Activated T-cell treated with anti-CD3 and anti-CD28 coated beads, Interleukin-2, amount 50 U/mL, for 24 hours (primary cell): ENCODE measurements at regions not wholly inside any gene's neighbourhood (a gene's known extent, or its start where the extent isn't known, plus 50 kb on each side); places are given as distances from the start of the nearest gene placed in this dataset.
"Not testable (repeated sequence)": the region's sequence is repeated elsewhere in the genome, so short reads cannot be mapped to it uniquely, and the experiment has no call there.

Source experiments
- DNase-seq: peaks from one replicate; pipeline ENCODE4 v3.0.0-alpha.2; 2020
- H3K27ac Mint-ChIP-seq: 2 replicates; pipeline ENCODE4 v1.8.0; 2020; ENCODE audit warnings: mild to moderate bottlenecking, mixed read lengths
- H3K27me3 Mint-ChIP-seq: 2 replicates; pipeline ENCODE4 v1.8.0; 2020; ENCODE audit warnings: mixed read lengths
- H3K36me3 Mint-ChIP-seq: 2 replicates; pipeline ENCODE4 v1.8.0; 2020; ENCODE audit warnings: low read depth, mixed read lengths
- H3K4me1 Mint-ChIP-seq: 2 replicates; pipeline ENCODE4 v1.8.0; 2020; ENCODE audit warnings: low read depth, mixed read lengths
- H3K4me3 Mint-ChIP-seq: 2 replicates; pipeline ENCODE4 v1.8.0; 2020; ENCODE audit warnings: mild to moderate bottlenecking, moderate library complexity, mixed read lengths
- H3K9me3 Mint-ChIP-seq: 2 replicates; pipeline ENCODE4 v1.8.0; 2020; ENCODE audit warnings: mixed read lengths

DNA sequence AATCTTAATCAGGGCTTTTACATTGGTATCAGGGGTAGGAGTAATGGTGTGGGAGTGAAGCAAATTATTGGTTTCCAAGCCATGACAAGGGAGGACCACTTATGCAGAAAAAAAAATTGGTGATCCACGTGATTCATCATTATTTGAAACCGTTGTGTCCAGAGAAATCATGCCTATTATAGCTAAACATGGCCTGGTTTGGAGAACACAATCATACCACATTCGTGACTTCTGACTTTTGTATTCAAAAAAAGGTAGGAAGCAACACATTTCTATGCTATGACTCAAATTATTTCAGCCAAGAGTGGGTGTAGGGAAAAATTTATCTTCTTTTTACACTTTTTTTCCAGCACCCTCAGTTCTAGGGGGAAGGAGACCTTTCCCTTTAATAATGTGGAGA lies 924.3 kb upstream of the GBE1 start:
- no peaks in the 10 kb centered on the region for H3K4me1 Mint-ChIP-seq
- H3K36me3 Mint-ChIP-seq = no peaks in the 10 kb centered on the region
- no peak for DNase-seq
- H3K27ac Mint-ChIP-seq = no peak overlapping the region
- H3K9me3 Mint-ChIP-seq = peaks cover 4% of the 10 kb centered on the region
- H3K27me3 Mint-ChIP-seq = no peaks in the 10 kb centered on the region
- H3K4me3 Mint-ChIP-seq = no peak overlapping the region

DNA sequence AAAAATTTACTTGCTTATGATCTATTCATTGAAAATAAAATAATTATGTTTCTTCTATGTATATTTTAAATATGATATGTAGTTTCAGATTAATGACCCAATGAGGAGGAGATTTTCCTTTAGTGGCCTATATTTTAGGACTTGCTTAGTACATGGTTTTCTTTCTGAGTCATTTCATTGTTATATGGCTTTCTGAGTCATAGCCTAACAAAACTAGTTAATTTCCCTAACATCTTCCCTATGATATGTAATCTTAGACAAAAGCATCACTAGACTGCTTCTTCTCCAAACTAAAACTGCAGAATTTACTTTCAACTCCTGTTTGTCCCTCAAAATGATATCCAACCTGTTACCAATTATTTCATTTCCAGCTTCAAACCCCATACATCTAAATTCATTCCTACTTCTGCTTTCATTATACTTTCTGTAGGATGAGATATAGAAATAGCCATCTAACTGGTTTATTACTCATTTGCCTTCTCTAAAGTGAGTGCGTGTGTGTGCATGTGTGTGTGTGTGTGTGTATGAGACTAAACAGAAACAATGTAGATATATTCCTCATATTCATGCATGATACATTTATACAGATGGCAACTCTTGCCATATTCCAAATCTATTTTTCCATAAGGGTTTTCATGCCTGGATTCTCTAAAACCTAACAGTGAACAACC lies 915.0 kb upstream of the GBE1 start:
- DNase-seq = no peak
- Mint-ChIP-seq H3K9me3 (peaks cover 10% of the 10 kb centered on the region), H3K27ac (no peak overlapping the region), H3K4me1 (no peaks in the 10 kb centered on the region), H3K4me3 (no peak overlapping the region), H3K27me3 (no peaks in the 10 kb centered on the region), H3K36me3 (no peaks in the 10 kb centered on the region)

DNA sequence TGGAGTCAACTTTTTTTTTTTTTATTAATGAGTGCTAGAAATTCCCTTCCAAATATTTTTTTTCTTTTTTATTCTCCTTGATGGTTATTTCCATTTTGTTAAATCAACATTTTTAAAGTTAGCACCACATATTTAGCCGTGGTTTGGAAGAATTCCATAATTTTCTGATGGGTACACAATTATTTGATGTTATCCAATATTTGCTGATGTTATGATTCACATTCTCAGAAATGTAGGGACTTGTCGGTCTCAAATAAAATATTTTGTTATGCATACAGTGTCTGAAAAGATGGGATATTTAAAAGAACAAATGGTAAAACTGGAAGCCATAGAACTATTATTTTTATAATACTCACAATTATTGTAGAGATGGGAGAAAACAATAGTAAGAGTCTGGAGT lies 911.5 kb upstream of the GBE1 start:
- H3K27ac Mint-ChIP-seq = no peak overlapping the region
- H3K36me3 Mint-ChIP-seq = no peaks in the 10 kb centered on the region
- no peaks in the 10 kb centered on the region for H3K27me3 Mint-ChIP-seq
- H3K4me1 Mint-ChIP-seq = no peaks in the 10 kb centered on the region
- DNase-seq = no peak
- H3K9me3 Mint-ChIP-seq = peaks cover 5% of the 10 kb centered on the region
- no peak overlapping the region for H3K4me3 Mint-ChIP-seq

DNA sequence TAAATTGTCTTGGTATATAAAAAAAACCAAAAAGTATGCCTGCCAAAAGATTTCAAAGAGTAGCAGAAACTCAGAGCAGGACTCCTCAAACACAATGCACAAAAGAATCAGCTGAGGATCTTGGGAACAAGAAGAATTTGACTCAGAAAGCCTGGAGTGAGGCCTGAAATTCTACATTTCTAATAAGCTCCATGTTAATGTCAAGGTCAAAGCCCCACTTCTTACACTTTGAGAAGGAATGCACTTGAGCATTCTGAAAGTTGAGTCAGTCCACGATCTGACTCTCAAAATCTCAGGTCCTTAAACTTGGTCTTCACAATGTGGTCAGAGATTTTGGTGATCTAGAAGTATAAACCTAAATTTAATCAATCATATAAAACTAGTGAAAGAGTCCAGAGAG lies 910.0 kb upstream of the GBE1 start:
- H3K27ac Mint-ChIP-seq = no peak overlapping the region
- no peaks in the 10 kb centered on the region for H3K36me3 Mint-ChIP-seq
- no peaks in the 10 kb centered on the region for H3K4me1 Mint-ChIP-seq
- no peak for DNase-seq
- H3K9me3 Mint-ChIP-seq = peaks cover 3% of the 10 kb centered on the region
- no peak overlapping the region for H3K4me3 Mint-ChIP-seq
- no peaks in the 10 kb centered on the region for H3K27me3 Mint-ChIP-seq

- no peaks in the 10 kb centered on the region for H3K36me3 Mint-ChIP-seq
- H3K27ac Mint-ChIP-seq = no peak overlapping the region
- no peak for DNase-seq
- no peaks in the 10 kb centered on the region for H3K27me3 Mint-ChIP-seq
- no peak overlapping the region for H3K4me3 Mint-ChIP-seq
- no peaks in the 10 kb centered on the region for H3K4me1 Mint-ChIP-seq
- H3K9me3 Mint-ChIP-seq = peaks cover 11% of the 10 kb centered on the region
Measured at GRCh38 chr3:82654708-82655107, 893.3 kb upstream of the GBE1 start.

- Mint-ChIP-seq H3K36me3 (no peaks in the 10 kb centered on the region), H3K27me3 (no peaks in the 10 kb centered on the region), H3K4me3 (no peak overlapping the region), H3K27ac (no peak overlapping the region), H3K4me1 (no peaks in the 10 kb centered on the region), H3K9me3 (peaks cover 24% of the 10 kb centered on the region)
- DNase-seq = no peak
Measured at GRCh38 chr3:82643948-82644347, 882.5 kb upstream of the GBE1 start.

DNA sequence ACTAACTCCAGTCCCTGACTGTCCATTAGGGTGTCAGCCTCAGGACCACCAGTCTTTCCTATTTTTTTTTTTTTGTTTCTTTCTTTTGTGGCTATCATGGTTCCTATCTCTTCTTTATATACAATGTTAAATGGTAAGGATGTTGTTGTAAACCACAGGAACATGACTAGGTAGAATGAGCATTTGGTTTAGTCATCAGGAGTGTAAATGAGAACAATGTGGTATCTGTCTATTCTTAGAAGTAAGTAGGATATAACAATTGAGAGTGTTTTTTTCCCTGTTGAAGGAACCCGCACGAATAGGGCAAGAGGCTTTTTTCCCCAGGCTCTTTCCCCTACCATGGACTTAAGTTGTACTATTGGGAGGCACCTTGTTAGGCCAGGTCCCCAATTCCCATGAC lies 880.3 kb upstream of the GBE1 start:
- Mint-ChIP-seq H3K4me3 (no peak overlapping the region), H3K27ac (no peak overlapping the region), H3K36me3 (no peaks in the 10 kb centered on the region), H3K9me3 (peaks cover 20% of the 10 kb centered on the region), H3K27me3 (no peaks in the 10 kb centered on the region), H3K4me1 (no peaks in the 10 kb centered on the region)
- DNase-seq = no peak

- peaks cover 24% of the 10 kb centered on the region for H3K9me3 Mint-ChIP-seq
- H3K4me1 Mint-ChIP-seq = no peaks in the 10 kb centered on the region
- DNase-seq = no peak
- no peak overlapping the region for H3K27ac Mint-ChIP-seq
- no peaks in the 10 kb centered on the region for H3K27me3 Mint-ChIP-seq
- H3K36me3 Mint-ChIP-seq = no peaks in the 10 kb centered on the region
- H3K4me3 Mint-ChIP-seq = no peak overlapping the region
Measured at GRCh38 chr3:82640254-82640653, 878.8 kb upstream of the GBE1 start.

- Mint-ChIP-seq H3K36me3 (no peaks in the 10 kb centered on the region), H3K27me3 (no peaks in the 10 kb centered on the region), H3K9me3 (peaks cover 22% of the 10 kb centered on the region)
Measured at GRCh38 chr3:82637574-82637973, 876.1 kb upstream of the GBE1 start.

GRCh38 chr3:82636177-82636576 lies 874.7 kb upstream of the GBE1 start:
- no peaks in the 10 kb centered on the region for H3K27me3 Mint-ChIP-seq
- H3K9me3 Mint-ChIP-seq = peaks cover 12% of the 10 kb centered on the region
- H3K4me3 Mint-ChIP-seq = no peak overlapping the region

More at GRCh38 chr3:82637574-82637973, 876.1 kb upstream of the GBE1 start:
- Mint-ChIP-seq H3K4me3 (no peak overlapping the region), H3K27ac (no peak overlapping the region), H3K4me1 (no peaks in the 10 kb centered on the region)
- no peak for DNase-seq

DNA sequence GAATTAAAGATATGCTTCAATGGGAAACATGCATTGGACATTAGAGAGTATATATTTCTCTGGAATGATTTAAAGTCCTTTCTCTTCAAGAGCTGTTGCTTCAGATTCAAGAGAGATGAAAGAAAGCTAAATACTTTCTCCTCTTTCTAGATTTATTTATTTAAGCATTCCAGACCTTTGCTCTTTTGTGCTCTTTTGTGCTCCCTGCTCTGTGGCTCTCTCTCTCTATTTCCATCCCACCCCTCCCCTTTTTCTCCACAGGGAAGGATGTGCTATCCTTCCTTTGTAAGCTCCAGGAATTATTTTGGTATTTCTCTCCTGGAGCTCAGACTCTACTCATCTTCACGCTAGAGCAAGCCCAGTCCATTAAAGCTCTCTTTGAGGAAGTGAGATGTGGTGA lies 871.9 kb upstream of the GBE1 start:
- Mint-ChIP-seq H3K27ac (no peak overlapping the region), H3K36me3 (no peaks in the 10 kb centered on the region), H3K4me1 (no peaks in the 10 kb centered on the region), H3K9me3 (peaks cover 19% of the 10 kb centered on the region), H3K4me3 (no peak overlapping the region), H3K27me3 (no peaks in the 10 kb centered on the region)
- no peak for DNase-seq

More at GRCh38 chr3:82636177-82636576, 874.7 kb upstream of the GBE1 start:
- no peak for DNase-seq
- H3K4me1 Mint-ChIP-seq = no peaks in the 10 kb centered on the region
- no peaks in the 10 kb centered on the region for H3K36me3 Mint-ChIP-seq
- no peak overlapping the region for H3K27ac Mint-ChIP-seq

GRCh38 chr3:82629937-82630336 lies 868.5 kb upstream of the GBE1 start:
- Mint-ChIP-seq H3K36me3 (no peaks in the 10 kb centered on the region), H3K4me1 (no peaks in the 10 kb centered on the region), H3K9me3 (peaks cover 20% of the 10 kb centered on the region), H3K27ac (no peak overlapping the region), H3K4me3 (no peak overlapping the region), H3K27me3 (no peaks in the 10 kb centered on the region)
- DNase-seq = no peak

- H3K27me3 Mint-ChIP-seq = no peaks in the 10 kb centered on the region
Measured at GRCh38 chr3:82628385-82629014, 867.1 kb upstream of the GBE1 start.

DNA sequence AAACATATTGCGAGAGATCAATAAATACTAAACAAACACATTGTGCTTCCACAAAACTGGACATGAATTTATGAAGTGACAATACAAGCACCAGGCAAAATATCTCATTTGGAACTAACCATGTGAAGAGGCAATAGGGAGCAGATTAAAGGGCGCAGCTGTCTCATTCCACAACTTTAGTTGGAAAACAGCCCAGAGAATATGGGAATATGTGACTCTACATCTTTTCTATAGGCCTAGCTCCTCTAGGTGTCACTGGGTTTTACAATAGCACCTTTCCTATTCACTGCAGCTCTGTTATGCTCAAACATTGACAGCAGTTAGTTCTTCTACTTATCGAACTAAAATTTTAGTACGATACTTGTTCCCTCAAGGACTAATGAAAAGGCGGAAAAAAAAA lies 866.3 kb upstream of the GBE1 start:
- no peak for DNase-seq
- Mint-ChIP-seq H3K4me3 (no peak overlapping the region), H3K9me3 (peaks cover 25% of the 10 kb centered on the region), H3K27ac (no peak overlapping the region), H3K4me1 (no peaks in the 10 kb centered on the region), H3K27me3 (no peaks in the 10 kb centered on the region), H3K36me3 (no peaks in the 10 kb centered on the region)

More at GRCh38 chr3:82628385-82629014, 867.1 kb upstream of the GBE1 start:
- Mint-ChIP-seq H3K36me3 (no peaks in the 10 kb centered on the region), H3K4me3 (no peak overlapping the region), H3K9me3 (peaks cover 21% of the 10 kb centered on the region), H3K4me1 (no peaks in the 10 kb centered on the region), H3K27ac (no peak overlapping the region)
- no peak for DNase-seq

DNA sequence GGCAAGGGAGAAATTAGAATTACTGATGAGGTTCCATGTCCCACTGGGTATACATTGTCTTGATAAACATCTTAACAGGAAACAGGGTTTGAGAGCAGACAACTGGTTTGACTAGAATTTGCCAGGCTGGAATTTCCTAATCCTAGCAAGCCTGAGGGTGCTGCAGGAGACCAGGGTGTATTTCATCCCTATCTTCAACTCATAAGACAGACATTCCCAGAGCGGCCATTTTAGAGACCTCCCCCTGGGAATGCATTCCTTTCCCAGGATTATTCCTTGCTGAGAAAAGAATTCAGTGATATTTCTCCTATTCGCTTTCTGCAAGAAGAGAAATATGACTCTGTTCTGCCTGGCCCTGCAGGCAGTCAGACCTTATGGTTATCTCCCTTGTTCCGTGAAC lies 859.3 kb upstream of the GBE1 start:
- H3K4me1 Mint-ChIP-seq, H3K4me3 Mint-ChIP-seq, H3K27ac Mint-ChIP-seq, H3K36me3 Mint-ChIP-seq, H3K27me3 Mint-ChIP-seq, DNase-seq: not testable (repeated sequence)
- peaks cover 30% of the 10 kb centered on the region for H3K9me3 Mint-ChIP-seq
